Ascending aorta (tissue), 2 donors: ENCODE measurements at regions not wholly inside any gene's neighbourhood (a gene's known extent, or its start where the extent isn't known, plus 50 kb on each side); places are given as distances from the start of the nearest gene placed in this dataset.

Experiments used
- DNase-seq, 2 donors: peaks; one replicate each; pipeline ENCODE4 v3.0.0-alpha.2; 2019; ENCODE audit warnings: low spot score in 2 of 2
- H3K27ac ChIP-seq, 2 donors: fragments of 200-600 bp; sonication (generic); one replicate each; pipeline ENCODE4 v1.5.1; 2016 to 2017; ENCODE audit warnings: mild to moderate bottlenecking in 1 of 2
- H3K27me3 ChIP-seq: fragments of 200-600 bp; sonication (generic); one replicate; pipeline ENCODE4 v1.5.1; 2017
- H3K36me3 ChIP-seq, 2 donors: fragments of 200-600 bp; sonication (generic); one replicate each; pipeline ENCODE4 v1.5.1; 2016
- H3K4me1 ChIP-seq, 2 donors: fragments of 200-600 bp; sonication (generic); one replicate each; pipeline ENCODE4 v1.5.1; 2016 to 2017; ENCODE audit warnings: mild to moderate bottlenecking in 1 of 2
- H3K4me3 ChIP-seq, 2 donors: fragments of 200-600 bp; sonication (generic); one replicate each; pipeline ENCODE4 v1.5.1; 2016 to 2017; ENCODE audit warnings: mild to moderate bottlenecking in 1 of 2
- H3K9me3 ChIP-seq, 2 donors: fragments of 200-600 bp; sonication (generic); one replicate each; pipeline ENCODE4 v1.5.1; 2016
- intact Hi-C: fragments of 100-400 bp; cut with DNase I; formaldehyde crosslinking; loops from one replicate; pipeline ENCODE4 v1.15.1; 2023
- TF ChIP-seq, protein P1 (sequence below), 3 experiments: fragments of 200-600 bp in 2 of 3; fragments of 450-650 bp in 1 of 3; sonication (generic) in 2 of 3; IDR thresholded peaks; one replicate each; pipeline ENCODE4 v1.5.1; 2016 to 2019; ENCODE audit warnings: antibody characterized with exemption in 3 of 3, mild to moderate bottlenecking in 1 of 3, moderate library complexity in 1 of 3

DNA sequence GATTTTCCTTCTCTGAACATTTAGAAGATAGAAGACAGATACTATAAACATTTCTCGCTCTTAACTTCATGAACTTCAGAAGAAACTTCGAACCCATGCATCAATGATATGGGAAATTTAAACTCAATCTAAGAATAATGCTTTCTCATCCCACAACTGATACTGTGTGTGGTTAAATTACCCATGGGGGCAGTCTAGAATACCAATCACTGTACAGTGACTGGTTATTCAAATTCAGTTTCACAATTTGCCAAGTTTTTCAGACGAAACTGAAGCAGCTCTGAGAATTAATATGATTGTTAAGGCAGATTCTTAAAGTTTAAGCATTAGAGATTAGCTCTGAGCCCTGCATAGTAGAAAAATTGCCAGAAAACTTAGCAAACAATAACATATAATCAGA is 431.0 kb downstream of the SH3GL2 start:
- no peaks in the 10 kb centered on the region for H3K36me3 ChIP-seq
- no peak for DNase-seq
- H3K27ac ChIP-seq = no peak overlapping the region
- no peaks in the 10 kb centered on the region for H3K4me1 ChIP-seq
- TF ChIP-seq, protein P1, sequence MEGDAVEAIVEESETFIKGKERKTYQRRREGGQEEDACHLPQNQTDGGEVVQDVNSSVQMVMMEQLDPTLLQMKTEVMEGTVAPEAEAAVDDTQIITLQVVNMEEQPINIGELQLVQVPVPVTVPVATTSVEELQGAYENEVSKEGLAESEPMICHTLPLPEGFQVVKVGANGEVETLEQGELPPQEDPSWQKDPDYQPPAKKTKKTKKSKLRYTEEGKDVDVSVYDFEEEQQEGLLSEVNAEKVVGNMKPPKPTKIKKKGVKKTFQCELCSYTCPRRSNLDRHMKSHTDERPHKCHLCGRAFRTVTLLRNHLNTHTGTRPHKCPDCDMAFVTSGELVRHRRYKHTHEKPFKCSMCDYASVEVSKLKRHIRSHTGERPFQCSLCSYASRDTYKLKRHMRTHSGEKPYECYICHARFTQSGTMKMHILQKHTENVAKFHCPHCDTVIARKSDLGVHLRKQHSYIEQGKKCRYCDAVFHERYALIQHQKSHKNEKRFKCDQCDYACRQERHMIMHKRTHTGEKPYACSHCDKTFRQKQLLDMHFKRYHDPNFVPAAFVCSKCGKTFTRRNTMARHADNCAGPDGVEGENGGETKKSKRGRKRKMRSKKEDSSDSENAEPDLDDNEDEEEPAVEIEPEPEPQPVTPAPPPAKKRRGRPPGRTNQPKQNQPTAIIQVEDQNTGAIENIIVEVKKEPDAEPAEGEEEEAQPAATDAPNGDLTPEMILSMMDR (IDR thresholded peaks at IDR 0.05) = no peak
- intact Hi-C loops = no loop called here
- H3K27me3 ChIP-seq = no peaks in the 10 kb centered on the region
- no peak overlapping the region for H3K4me3 ChIP-seq
- no peaks in the 10 kb centered on the region for H3K9me3 ChIP-seq

- intact Hi-C loops = no loop called here
- no peaks in the 10 kb centered on the region for H3K36me3 ChIP-seq
- H3K4me3 ChIP-seq = no peak overlapping the region
- H3K9me3 ChIP-seq = no peaks in the 10 kb centered on the region
- no peaks in the 10 kb centered on the region for H3K27me3 ChIP-seq
- TF ChIP-seq, protein P1 (IDR thresholded peaks at IDR 0.05) = no peak
- no peak for DNase-seq
- H3K27ac ChIP-seq = no peak overlapping the region
- no peaks in the 10 kb centered on the region for H3K4me1 ChIP-seq
Observed at GRCh38 chr9:18010492-18010891, 431.6 kb downstream of the SH3GL2 start.

- TF ChIP-seq, protein P1 (IDR thresholded peaks at IDR 0.05) = no peak
- Histone ChIP-seq H3K27ac (no peak overlapping the region), H3K4me3 (no peak overlapping the region), H3K27me3 (no peaks in the 10 kb centered on the region), H3K9me3 (no peaks in the 10 kb centered on the region), H3K4me1 (no peaks in the 10 kb centered on the region), H3K36me3 (no peaks in the 10 kb centered on the region)
- intact Hi-C loops = no loop called here
- no peak for DNase-seq
Observed at GRCh38 chr9:18012170-18012569, 433.3 kb downstream of the SH3GL2 start.

DNA sequence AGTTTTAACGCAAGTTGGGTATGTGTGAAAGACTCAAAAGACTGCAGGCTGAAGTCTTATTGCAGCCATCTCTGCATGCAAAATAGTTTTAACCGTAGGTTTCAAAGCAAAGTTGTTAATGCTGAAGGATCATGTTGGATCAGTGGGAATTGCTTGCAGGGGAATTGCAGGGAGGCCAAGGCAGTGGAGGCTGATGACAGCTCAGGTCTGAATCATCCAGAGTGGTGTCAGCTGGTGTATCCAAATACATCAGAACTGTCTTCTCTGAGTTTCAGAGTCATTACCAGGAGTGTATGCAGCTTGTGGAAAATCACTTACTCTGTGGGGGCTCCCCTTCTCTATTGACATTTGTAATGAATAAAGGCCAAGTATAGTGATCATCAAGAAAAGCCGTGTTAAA is 435.7 kb downstream of the SH3GL2 start:
- TF ChIP-seq, protein P1 (IDR thresholded peaks at IDR 0.05) = no peak
- Histone ChIP-seq H3K4me3 (no peak overlapping the region), H3K27ac (no peak overlapping the region), H3K36me3 (no peaks in the 10 kb centered on the region), H3K4me1 (no peaks in the 10 kb centered on the region), H3K27me3 (no peaks in the 10 kb centered on the region), H3K9me3 (peaks cover 0 to 4% of the 10 kb centered on the region in 2 donors)
- DNase-seq = no peak
- intact Hi-C loops = no loop called here

DNA sequence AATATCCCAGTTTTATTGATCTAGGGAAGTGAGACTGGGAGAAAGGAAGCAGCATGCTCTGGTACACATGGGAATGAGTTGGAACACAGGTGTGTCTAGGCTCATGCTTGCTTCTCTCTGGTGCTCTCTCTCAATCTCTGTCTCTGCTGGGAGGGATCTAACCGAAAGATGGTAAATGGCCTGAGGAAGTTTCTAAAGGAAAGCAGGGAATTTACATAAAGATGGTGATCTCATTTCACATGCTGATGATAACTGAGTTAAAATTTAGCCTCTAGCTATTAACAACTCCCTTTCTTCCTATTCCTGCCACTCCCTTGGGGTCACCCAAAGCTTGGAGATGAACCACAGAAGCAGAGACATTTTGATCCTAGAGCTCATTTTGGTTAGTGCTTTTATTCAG is 436.2 kb downstream of the SH3GL2 start:
- TF ChIP-seq, protein P1 (IDR thresholded peaks at IDR 0.05) = no peak
- no peaks in the 10 kb centered on the region for H3K36me3 ChIP-seq
- no peak overlapping the region for H3K4me3 ChIP-seq
- peaks cover 0 to 4% of the 10 kb centered on the region in 2 donors for H3K9me3 ChIP-seq
- intact Hi-C loops = no loop called here
- no peak overlapping the region for H3K27ac ChIP-seq
- H3K4me1 ChIP-seq = no peaks in the 10 kb centered on the region
- DNase-seq = no peak
- H3K27me3 ChIP-seq = no peaks in the 10 kb centered on the region

DNA sequence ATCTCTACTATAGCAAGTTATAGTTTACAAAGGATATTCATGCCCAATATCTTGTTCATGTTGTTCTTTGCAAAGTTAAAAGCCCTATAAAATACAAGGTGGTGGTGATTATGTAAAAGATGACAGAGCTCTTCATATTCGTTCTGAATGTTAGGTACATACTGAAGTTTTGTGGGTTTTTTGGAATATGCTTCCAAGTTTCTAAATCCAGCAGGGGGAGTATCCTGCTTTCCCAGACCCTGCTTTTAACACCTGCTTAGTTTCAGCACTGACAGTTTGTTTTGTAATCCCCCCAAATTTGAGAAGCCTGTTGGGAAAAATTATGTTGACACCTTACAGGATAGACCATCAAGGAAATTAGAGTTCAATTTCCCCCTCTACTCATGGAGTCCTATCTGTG is 438.3 kb downstream of the SH3GL2 start:
- TF ChIP-seq, protein P1 (IDR thresholded peaks at IDR 0.05) = no peak
- Histone ChIP-seq H3K4me1 (no peaks in the 10 kb centered on the region), H3K27ac (no peak overlapping the region), H3K27me3 (no peaks in the 10 kb centered on the region), H3K36me3 (no peaks in the 10 kb centered on the region), H3K4me3 (no peak overlapping the region), H3K9me3 (peaks cover 0 to 4% of the 10 kb centered on the region in 2 donors)
- no peak for DNase-seq
- intact Hi-C loops = no loop called here
